Kidney epithelial cell (primary cell): ENCODE measurements at regions not wholly inside any gene's neighbourhood (a gene's known extent, or its start where the extent isn't known, plus 50 kb on each side); places are given as distances from the start of the nearest gene placed in this dataset.

Experiments
- DNase-seq: peaks from one replicate; pipeline ENCODE4 v3.0.0-alpha.2; 2010; ENCODE audit warnings: low read depth
- H3K27me3 ChIP-seq: 2 replicates; pipeline ENCODE4 v1.6.0; 2011; ENCODE audit warnings: low read length; ENCODE audit not compliant: control insufficient read depth, insufficient read depth
- H3K36me3 ChIP-seq: 2 replicates; pipeline ENCODE4 v1.5.1; 2011; ENCODE audit warnings: low read length; ENCODE audit not compliant: control insufficient read depth, insufficient read depth
- H3K4me3 ChIP-seq: 2 replicates; pipeline ENCODE4 v1.5.1; 2011; ENCODE audit warnings: low read depth, mild to moderate bottlenecking, control low read depth, low read length
- CTCF ChIP-seq: IDR thresholded peaks from 2 replicates; pipeline ENCODE4 v1.5.1; 2011; ENCODE audit warnings: mild to moderate bottlenecking, moderate library complexity, low read length, control low read depth, inconsistent platforms; ENCODE audit not compliant: insufficient read depth, poor library complexity, severe bottlenecking

GRCh38 chr15:66933932-66934867, 131.2 kb upstream of the SMAD3 start:
- no peaks in the 10 kb centered on the region for H3K27me3 ChIP-seq
- H3K4me3 ChIP-seq, result no peak overlapping the region
- H3K36me3 ChIP-seq, result no peaks in the 10 kb centered on the region
- no peak for DNase-seq
- no peak for TF ChIP-seq CTCF

GRCh38 chr15:66934868-66935520, 130.4 kb upstream of the SMAD3 start:
- no peak for DNase-seq
- Histone ChIP-seq H3K27me3 (no peaks in the 10 kb centered on the region), H3K36me3 (no peaks in the 10 kb centered on the region), H3K4me3 (no peak overlapping the region)
- TF ChIP-seq CTCF, result no peak

- TF ChIP-seq CTCF, result no peak
- Histone ChIP-seq H3K4me3 (no peak overlapping the region), H3K27me3 (no peaks in the 10 kb centered on the region), H3K36me3 (no peaks in the 10 kb centered on the region)
- DNase-seq, result no peak
These were observed 129.7 kb upstream of the SMAD3 start for GRCh38 chr15:66935688-66936087.

- Histone ChIP-seq H3K4me3 (no peak overlapping the region), H3K27me3 (no peaks in the 10 kb centered on the region), H3K36me3 (no peaks in the 10 kb centered on the region)
- DNase-seq, result no peak
- TF ChIP-seq CTCF, result no peak
These were observed 129.1 kb upstream of the SMAD3 start for GRCh38 chr15:66936109-66936860.

GRCh38 chr15:66936861-66937582, 128.4 kb upstream of the SMAD3 start:
- no peaks in the 10 kb centered on the region for H3K27me3 ChIP-seq
- H3K36me3 ChIP-seq, result no peaks in the 10 kb centered on the region
- H3K4me3 ChIP-seq, result no peak overlapping the region
- TF ChIP-seq CTCF, result no peak
- no peak for DNase-seq
